K562 (cell line): ENCODE measurements at regions not wholly inside any gene's neighbourhood (a gene's known extent, or its start where the extent isn't known, plus 50 kb on each side); places are given as distances from the start of the nearest gene placed in this dataset.

ENCODE experiments used
- ATAC-seq: fragments of 200-7000 bp; cut with Tn5 transposase; 3 replicates; pipeline ENCODE4 v1.9.1; 2020; ENCODE audit warnings: moderate library complexity
- BruUV-seq: library from RNA; stranded (reverse); fragments of 400-500 nt; replicated peaks from 2 replicates; lab custom pipeline; 2021; lab: Mats Ljungman, UMichigan
- CTCF ChIA-PET: fragments of 300-600 bp; formaldehyde crosslinking; extraction: SDS; loops from one replicate; lab custom pipeline; 2021; ENCODE audit warnings: low intra/inter-chr PET ratio; lab: Yijun Ruan, JAX
- POLR2A ChIA-PET: fragments of 300-600, 350-650 bp; sonication (Branson Sonifier 250); formaldehyde crosslinking; extraction: SDS; loops from one replicate; lab custom pipeline; 2021; ENCODE audit warnings: antibody characterized with exemption, inconsistent platforms; lab: Yijun Ruan, JAX
- DNase-seq, 4 experiments: peaks; one replicate each; pipeline versions ENCODE4 v3.0.0 to v3.0.0-alpha.2; 2011 to 2018; ENCODE audit warnings: low spot score in 3 of 4, mixed read lengths in 3 of 4; ENCODE audit errors: extremely low read depth in 1 of 4
- FAIRE-seq: peaks from 2 replicates; lab custom pipeline; 2011; peaks lifted over from hg19 to GRCh38; lab: Jason Lieb, UNC
- H2AFZ ChIP-seq: 2 replicates; pipeline ENCODE4 v1.6.0; 2011; ENCODE audit warnings: low read depth, low read length, control low read depth, inconsistent platforms
- H3K27ac ChIP-seq: fragments of 200-600 bp; 3 replicates; pipeline ENCODE4 v1.8.0; 2011; ENCODE audit warnings: low read depth, mild to moderate bottlenecking, control low read depth, inconsistent platforms, low read length, moderate library complexity, mixed read lengths; ENCODE audit errors: extremely low read depth
- H3K27me3 ChIP-seq, 2 experiments: fragments of 300-600 bp in 1 of 2; 2 replicates in 1 of 2; 3 replicates in 1 of 2; pipeline versions ENCODE4 v1.6.0 to v1.8.0; 2011; ENCODE audit warnings: inconsistent platforms in 2 of 2, low read length in 2 of 2, mild to moderate bottlenecking in 1 of 2, mixed read lengths in 1 of 2, moderate library complexity in 1 of 2; ENCODE audit not compliant: control insufficient read depth in 2 of 2, insufficient read depth in 2 of 2
- H3K36me3 ChIP-seq: fragments of 300-600 bp; 3 replicates; pipeline ENCODE4 v1.8.0; 2011; ENCODE audit warnings: mild to moderate bottlenecking, low read length, inconsistent platforms; ENCODE audit not compliant: control insufficient read depth, insufficient read depth
- H3K4me1 ChIP-seq, 2 experiments: fragments of 200-600 bp in 1 of 2; replicated peaks in 1 of 2; 2 replicates in 1 of 2; 3 replicates in 1 of 2; pipeline versions ENCODE4 v1.5.1 to v1.8.0; 2011; ENCODE audit warnings: inconsistent platforms in 2 of 2, low read length in 2 of 2, mild to moderate bottlenecking in 1 of 2, mixed read lengths in 1 of 2, moderate library complexity in 1 of 2; ENCODE audit not compliant: control insufficient read depth in 2 of 2, insufficient read depth in 2 of 2
- H3K4me2 ChIP-seq: 2 replicates; pipeline ENCODE4 v1.6.1; 2011; ENCODE audit warnings: low read length, control low read depth, inconsistent platforms, mixed read lengths; ENCODE audit not compliant: insufficient read depth
- H3K4me3 ChIP-seq: fragments of 200-600 bp; sonication (generic), shearing (Covaris generic); 2 replicates; pipeline ENCODE4 v1.5.1; 2016; ENCODE audit warnings: control low read depth, inconsistent platforms
- H3K79me2 ChIP-seq: fragments of 200-600 bp; 3 replicates; pipeline ENCODE4 v1.8.0; 2011; ENCODE audit warnings: low read length, inconsistent platforms; ENCODE audit not compliant: control insufficient read depth, insufficient read depth
- H3K9ac ChIP-seq, 2 experiments: 2 replicates each; pipeline versions ENCODE4 v1.6.0 to v1.6.1; 2011; ENCODE audit warnings: low read depth in 2 of 2, low read length in 2 of 2, control low read depth in 1 of 2, inconsistent platforms in 1 of 2, mild to moderate bottlenecking in 1 of 2, mixed read lengths in 1 of 2; ENCODE audit not compliant: insufficient read depth in 1 of 2
- H3K9me1 ChIP-seq: one replicate; pipeline ENCODE4 v1.6.0; 2011; ENCODE audit warnings: inconsistent platforms, mild to moderate bottlenecking, low read length, moderate library complexity; ENCODE audit not compliant: control insufficient read depth, insufficient read depth
- H3K9me3 ChIP-seq: replicated peaks from 2 replicates; pipeline ENCODE4 v1.5.1; 2011; ENCODE audit warnings: low read depth, low read length, inconsistent platforms; ENCODE audit not compliant: control insufficient read depth, insufficient read depth
- H4K20me1 ChIP-seq: replicated peaks from 2 replicates; pipeline ENCODE4 v1.6.1; 2011; ENCODE audit warnings: low read length, inconsistent platforms, mixed read lengths; ENCODE audit not compliant: control insufficient read depth, insufficient read depth
- CBX1 ChIP-seq: sonication (generic); IDR thresholded peaks from 2 replicates; pipeline ENCODE4 v1.6.1; 2016; ENCODE audit warnings: antibody characterized with exemption, low read depth, mild to moderate bottlenecking
- GABPB1 ChIP-seq: sonication (generic); formaldehyde crosslinking; IDR thresholded peaks from 2 replicates; pipeline ENCODE4 v1.8.0; 2022; ENCODE audit warnings: mild to moderate bottlenecking, missing genetic modification reagents
- HCFC1 ChIP-seq: IDR thresholded peaks from 2 replicates; pipeline ENCODE4 v1.6.1; 2012; ENCODE audit warnings: low read depth, low read length, improper control_type of control experiment
- HDAC3 ChIP-seq: fragments of 450-650 bp; IDR thresholded peaks from 2 replicates; pipeline ENCODE4 v1.6.1; 2018; ENCODE audit warnings: borderline replicate concordance, mild to moderate bottlenecking, moderate library complexity; ENCODE audit not compliant: partially characterized antibody
- KLF6 ChIP-seq: fragments of 250-450 bp; sonication (Bioruptor Pico); IDR thresholded peaks from 2 replicates; pipeline ENCODE4 v1.4.0; 2020; ENCODE audit warnings: mild to moderate bottlenecking, moderate library complexity, borderline replicate concordance
- MAFG ChIP-seq: fragments of 450-650 bp; conservative IDR thresholded peaks from 2 replicates; pipeline ENCODE4 v1.6.1; 2016; ENCODE audit warnings: missing genetic modification characterization, missing compliant biosample characterization
- MAFK ChIP-seq: IDR thresholded peaks from 2 replicates; pipeline ENCODE4 v1.6.1; 2011; ENCODE audit warnings: low read length, improper control_type of control experiment
- MCM3 ChIP-seq: fragments of 450-650 bp; IDR thresholded peaks from 2 replicates; pipeline ENCODE4 v1.6.1; 2016
- NFE2L1 ChIP-seq: fragments of 450-650 bp; IDR thresholded peaks from 2 replicates; pipeline ENCODE4 v1.6.1; 2016; ENCODE audit warnings: missing genetic modification characterization, low read depth, mild to moderate bottlenecking, missing compliant biosample characterization, moderate library complexity, borderline replicate concordance
- RBM22 ChIP-seq: fragments of 200-400 bp; formaldehyde crosslinking; IDR thresholded peaks from 2 replicates; pipeline ENCODE4 v1.6.1; 2018; ENCODE audit warnings: low read length, low read depth; ENCODE audit not compliant: poor library complexity, severe bottlenecking
- SRSF9 ChIP-seq: fragments of 200-400 bp; formaldehyde crosslinking; IDR thresholded peaks from 2 replicates; pipeline ENCODE4 v1.6.1; 2017; ENCODE audit warnings: low read depth, low read length, borderline replicate concordance
- ZNF121 ChIP-seq: sonication (generic); formaldehyde crosslinking; conservative IDR thresholded peaks from 2 replicates; pipeline ENCODE4 v1.8.0; 2022; ENCODE audit warnings: missing genetic modification reagents
- ZNF324 ChIP-seq: fragments of 250-450 bp; sonication (Bioruptor Pico); IDR thresholded peaks from 2 replicates; pipeline ENCODE4 v1.4.0; 2020; ENCODE audit warnings: mild to moderate bottlenecking
- ZNF778 ChIP-seq: fragments of 450-650 bp; formaldehyde crosslinking; IDR thresholded peaks from 2 replicates; pipeline ENCODE4 v1.4.0; 2020; ENCODE audit warnings: mild to moderate bottlenecking, moderate library complexity
- WGBS: fragments of 100-300 bp; shearing (Covaris generic); methylation state at CpG from one replicate; pipeline ENCODE4 v1.1.6; 2016; ENCODE audit warnings: low coverage, mixed read lengths; ENCODE audit not compliant: insufficient coverage; ENCODE audit errors: missing lambda C conversion rate; 5-methylcytosine and 5-hydroxymethylcytosine counted together
- in situ Hi-C: fragments of 300-500 bp; cut with MboI; formaldehyde crosslinking; loops from 4 replicates; pipeline ENCODE4 v1.15.0; 2018; ENCODE audit warnings: inconsistent platforms, mixed read lengths
- intact Hi-C: fragments of 100-400 bp; cut with micrococcal nuclease; formaldehyde crosslinking; loops from 2 replicates; pipeline ENCODE4 v1.14.2; 2022
- TF ChIP-seq, protein P1 (sequence below): fragments of 250-450 bp; sonication (Bioruptor Pico); IDR thresholded peaks from 2 replicates; pipeline ENCODE4 v1.5.0; 2022; ENCODE audit warnings: mild to moderate bottlenecking
- TF ChIP-seq, protein P2 (sequence below), 2 experiments: IDR thresholded peaks in 1 of 2; conservative IDR thresholded peaks in 1 of 2; 2 replicates each; pipeline ENCODE4 v1.6.1; 2016; ENCODE audit warnings: low read depth in 2 of 2, mild to moderate bottlenecking in 1 of 2, missing compliant biosample characterization in 1 of 2, missing genetic modification characterization in 1 of 2, moderate library complexity in 1 of 2

DNA sequence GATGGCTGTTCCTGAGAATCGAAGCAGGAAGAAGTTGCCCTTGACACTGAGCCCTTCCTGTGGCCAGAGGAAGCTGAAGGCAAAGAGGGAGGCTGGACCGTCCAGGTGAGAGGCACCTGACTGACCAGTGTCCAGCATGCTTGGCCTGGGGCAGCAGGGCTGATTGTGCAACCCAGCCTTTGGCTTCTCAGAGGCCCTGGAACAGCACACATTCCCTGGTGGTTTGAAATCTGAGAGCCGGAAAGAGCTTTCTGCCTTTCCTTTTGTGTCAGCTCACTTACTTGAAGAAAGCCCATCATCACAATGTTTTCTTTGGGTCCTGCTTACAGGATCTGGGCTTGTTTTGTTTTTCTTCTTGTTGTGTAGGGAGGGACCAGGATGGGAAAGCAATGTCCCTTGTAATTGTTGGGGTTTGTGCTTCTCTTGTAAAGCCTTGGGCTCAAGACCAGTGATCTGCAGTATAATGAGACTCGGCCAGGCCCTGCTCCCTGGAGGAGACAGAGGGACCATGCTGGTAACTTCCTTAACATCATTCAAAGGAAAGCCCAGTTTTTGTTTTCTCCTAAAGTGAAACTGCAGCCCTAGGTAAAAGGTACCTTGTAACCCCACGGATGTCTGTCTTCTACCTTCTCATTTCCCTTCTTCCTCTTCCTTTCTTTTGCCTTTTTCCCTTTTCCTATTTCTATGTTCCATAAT lies 213.7 kb downstream of the NXNL2 start:
- H3K9ac ChIP-seq, result no peak overlapping the region
- peaks cover 13 to 17% of the 10 kb centered on the region in 2 experiments; a peak in 4 of 5 replicates for H3K4me1 ChIP-seq
- no TSS peak for BruUV-seq
- intact Hi-C loops (no loop called here), in situ Hi-C loops (no loop called here)
- no peaks in the 10 kb centered on the region for H3K9me3 ChIP-seq
- no peaks in the 10 kb centered on the region for H4K20me1 ChIP-seq
- ChIA-PET POLR2A (interaction anchor here (0.7 kb wide), 1 partner anchor 16 kb away, joined by 3 read pairs; no protein-coding TSS in a partner anchor), CTCF (no interaction called here)
- no peak overlapping the region for H2AFZ ChIP-seq
- H3K4me2 ChIP-seq, result no peak overlapping the region
- no peak for FAIRE-seq
- H3K79me2 ChIP-seq, result no peaks in the 10 kb centered on the region
- no peaks in the 10 kb centered on the region; a peak in 1 of 5 replicates for H3K27me3 ChIP-seq
- no peaks in the 10 kb centered on the region for H3K9me1 ChIP-seq
- ATAC-seq, result no peak
- WGBS, result 69% methylated on average over 5 of the region's 5 CpGs
- no peak overlapping the region for H3K27ac ChIP-seq
- H3K4me3 ChIP-seq, result no peak overlapping the region
- TF ChIP-seq CBX1 (no peak), NFE2L1 (no peak), KLF6 (CRISPR knock-in tag) (no peak), ZNF121 (CRISPR knock-in tag) (no peak), HCFC1 (no peak), MAFG (tag) (no peak), ZNF324 (CRISPR knock-in tag) (no peak), MCM3 (no peak), RBM22 (no peak), SRSF9 (no peak), GABPB1 (CRISPR knock-in tag) (no peak), MAFK (no peak), ZNF778 (no peak), HDAC3 (no peak)
- TF ChIP-seq, protein P1, sequence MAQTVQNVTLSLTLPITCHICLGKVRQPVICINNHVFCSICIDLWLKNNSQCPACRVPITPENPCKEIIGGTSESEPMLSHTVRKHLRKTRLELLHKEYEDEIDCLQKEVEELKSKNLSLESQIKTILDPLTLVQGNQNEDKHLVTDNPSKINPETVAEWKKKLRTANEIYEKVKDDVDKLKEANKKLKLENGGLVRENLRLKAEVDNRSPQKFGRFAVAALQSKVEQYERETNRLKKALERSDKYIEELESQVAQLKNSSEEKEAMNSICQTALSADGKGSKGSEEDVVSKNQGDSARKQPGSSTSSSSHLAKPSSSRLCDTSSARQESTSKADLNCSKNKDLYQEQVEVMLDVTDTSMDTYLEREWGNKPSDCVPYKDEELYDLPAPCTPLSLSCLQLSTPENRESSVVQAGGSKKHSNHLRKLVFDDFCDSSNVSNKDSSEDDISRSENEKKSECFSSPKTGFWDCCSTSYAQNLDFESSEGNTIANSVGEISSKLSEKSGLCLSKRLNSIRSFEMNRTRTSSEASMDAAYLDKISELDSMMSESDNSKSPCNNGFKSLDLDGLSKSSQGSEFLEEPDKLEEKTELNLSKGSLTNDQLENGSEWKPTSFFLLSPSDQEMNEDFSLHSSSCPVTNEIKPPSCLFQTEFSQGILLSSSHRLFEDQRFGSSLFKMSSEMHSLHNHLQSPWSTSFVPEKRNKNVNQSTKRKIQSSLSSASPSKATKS, result no peak
- TF ChIP-seq, protein P2, sequence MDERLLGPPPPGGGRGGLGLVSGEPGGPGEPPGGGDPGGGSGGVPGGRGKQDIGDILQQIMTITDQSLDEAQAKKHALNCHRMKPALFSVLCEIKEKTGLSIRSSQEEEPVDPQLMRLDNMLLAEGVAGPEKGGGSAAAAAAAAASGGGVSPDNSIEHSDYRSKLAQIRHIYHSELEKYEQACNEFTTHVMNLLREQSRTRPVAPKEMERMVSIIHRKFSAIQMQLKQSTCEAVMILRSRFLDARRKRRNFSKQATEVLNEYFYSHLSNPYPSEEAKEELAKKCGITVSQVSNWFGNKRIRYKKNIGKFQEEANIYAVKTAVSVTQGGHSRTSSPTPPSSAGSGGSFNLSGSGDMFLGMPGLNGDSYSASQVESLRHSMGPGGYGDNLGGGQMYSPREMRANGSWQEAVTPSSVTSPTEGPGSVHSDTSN (CRISPR knock-in tag; IDR thresholded peaks at IDR 0.05; ENCODE audit: low read depth), result no peak
- TF ChIP-seq, protein P2 (tag; conservative IDR thresholded peaks at IDR 0.05; ENCODE audit: low read depth), result no peak
- no peak for DNase-seq
- H3K36me3 ChIP-seq, result no peaks in the 10 kb centered on the region
